A549 (cell line): ENCODE measurements at regions not wholly inside any gene's neighbourhood (a gene's known extent, or its start where the extent isn't known, plus 50 kb on each side); places are given as distances from the start of the nearest gene placed in this dataset.

ENCODE experiments used
- POLR2A ChIP-seq: IDR thresholded peaks from 2 replicates; pipeline ENCODE4 v1.6.1; 2012; ENCODE audit warnings: mild to moderate bottlenecking, low read length
- TF ChIP-seq, protein P1 (sequence below): fragments of >200 bp; sonication (Bioruptor Twin); formaldehyde crosslinking; IDR thresholded peaks from 3 replicates; pipeline ENCODE4 v1.5.1; 2016
- TF ChIP-seq, protein P2 (sequence below): IDR thresholded peaks from 2 replicates; pipeline ENCODE4 v1.6.1; 2012

DNA sequence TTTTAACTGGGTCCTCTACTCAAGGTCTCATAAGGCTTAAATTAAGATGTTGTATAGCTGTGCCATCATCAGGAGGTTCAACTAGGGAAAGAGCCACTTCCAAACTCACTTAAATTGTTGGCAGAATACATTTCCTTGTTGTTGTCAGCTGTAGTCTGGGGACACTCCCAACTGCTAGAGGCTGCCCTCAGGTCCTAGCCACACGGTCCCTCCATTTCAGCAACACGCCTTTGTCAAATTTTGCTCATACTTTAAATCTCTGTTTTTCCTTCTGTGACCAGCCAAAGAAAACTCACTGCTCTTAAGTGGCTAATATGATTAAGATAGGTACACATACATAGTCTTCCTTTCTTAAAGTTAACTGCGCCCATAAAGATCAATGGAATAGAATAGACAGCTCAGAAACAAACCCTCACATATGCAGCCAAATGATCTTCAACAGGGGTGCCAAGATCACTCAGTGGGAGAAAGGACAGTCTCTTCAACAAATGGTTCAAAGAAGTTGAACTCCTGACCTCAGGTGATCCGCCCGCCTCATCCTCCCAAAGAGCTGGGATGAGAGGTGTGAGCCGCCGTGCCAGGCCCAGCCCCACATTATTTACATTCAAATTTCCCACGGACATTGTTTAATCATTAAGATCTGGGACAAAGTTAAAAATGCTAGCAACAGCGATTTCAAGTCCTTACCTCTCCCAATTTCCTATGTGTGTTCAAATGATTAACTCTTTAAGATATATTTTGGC lies 76.4 kb upstream of the ELOVL5 start:
- TF ChIP-seq POLR2A, result no peak
- TF ChIP-seq, protein P1, sequence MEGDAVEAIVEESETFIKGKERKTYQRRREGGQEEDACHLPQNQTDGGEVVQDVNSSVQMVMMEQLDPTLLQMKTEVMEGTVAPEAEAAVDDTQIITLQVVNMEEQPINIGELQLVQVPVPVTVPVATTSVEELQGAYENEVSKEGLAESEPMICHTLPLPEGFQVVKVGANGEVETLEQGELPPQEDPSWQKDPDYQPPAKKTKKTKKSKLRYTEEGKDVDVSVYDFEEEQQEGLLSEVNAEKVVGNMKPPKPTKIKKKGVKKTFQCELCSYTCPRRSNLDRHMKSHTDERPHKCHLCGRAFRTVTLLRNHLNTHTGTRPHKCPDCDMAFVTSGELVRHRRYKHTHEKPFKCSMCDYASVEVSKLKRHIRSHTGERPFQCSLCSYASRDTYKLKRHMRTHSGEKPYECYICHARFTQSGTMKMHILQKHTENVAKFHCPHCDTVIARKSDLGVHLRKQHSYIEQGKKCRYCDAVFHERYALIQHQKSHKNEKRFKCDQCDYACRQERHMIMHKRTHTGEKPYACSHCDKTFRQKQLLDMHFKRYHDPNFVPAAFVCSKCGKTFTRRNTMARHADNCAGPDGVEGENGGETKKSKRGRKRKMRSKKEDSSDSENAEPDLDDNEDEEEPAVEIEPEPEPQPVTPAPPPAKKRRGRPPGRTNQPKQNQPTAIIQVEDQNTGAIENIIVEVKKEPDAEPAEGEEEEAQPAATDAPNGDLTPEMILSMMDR, result no peak
- TF ChIP-seq, protein P2, sequence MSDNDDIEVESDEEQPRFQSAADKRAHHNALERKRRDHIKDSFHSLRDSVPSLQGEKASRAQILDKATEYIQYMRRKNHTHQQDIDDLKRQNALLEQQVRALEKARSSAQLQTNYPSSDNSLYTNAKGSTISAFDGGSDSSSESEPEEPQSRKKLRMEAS, result no peak
